HG02840 (cell line): ENCODE measurements at regions not wholly inside any gene's neighbourhood (a gene's known extent, or its start where the extent isn't known, plus 50 kb on each side); places are given as distances from the start of the nearest gene placed in this dataset.
"Not testable (repeated sequence)": the region's sequence is repeated elsewhere in the genome, so short reads cannot be mapped to it uniquely, and the experiment has no call there.

Experiments
- ATAC-seq: cut with Tn5 transposase; IDR thresholded peaks from one replicate; pipeline ENCODE4 v1.9.1; 2021; ENCODE audit warnings: mild to moderate bottlenecking, moderate library complexity, moderate number of reproducible peaks; ENCODE audit not compliant: unreplicated experiment, low FRiP score

GRCh38 chr4:11842620-11843263 is 414.0 kb upstream of the HS3ST1 start:
- ATAC-seq, result no peak

- no peak for ATAC-seq
Observed at GRCh38 chr4:11839889-11840288, 411.2 kb upstream of the HS3ST1 start.

- ATAC-seq, result no peak
Observed at GRCh38 chr4:11831739-11832138, 403.0 kb upstream of the HS3ST1 start.

GRCh38 chr4:11824566-11824965 is 395.9 kb upstream of the HS3ST1 start:
- ATAC-seq, result no peak

DNA sequence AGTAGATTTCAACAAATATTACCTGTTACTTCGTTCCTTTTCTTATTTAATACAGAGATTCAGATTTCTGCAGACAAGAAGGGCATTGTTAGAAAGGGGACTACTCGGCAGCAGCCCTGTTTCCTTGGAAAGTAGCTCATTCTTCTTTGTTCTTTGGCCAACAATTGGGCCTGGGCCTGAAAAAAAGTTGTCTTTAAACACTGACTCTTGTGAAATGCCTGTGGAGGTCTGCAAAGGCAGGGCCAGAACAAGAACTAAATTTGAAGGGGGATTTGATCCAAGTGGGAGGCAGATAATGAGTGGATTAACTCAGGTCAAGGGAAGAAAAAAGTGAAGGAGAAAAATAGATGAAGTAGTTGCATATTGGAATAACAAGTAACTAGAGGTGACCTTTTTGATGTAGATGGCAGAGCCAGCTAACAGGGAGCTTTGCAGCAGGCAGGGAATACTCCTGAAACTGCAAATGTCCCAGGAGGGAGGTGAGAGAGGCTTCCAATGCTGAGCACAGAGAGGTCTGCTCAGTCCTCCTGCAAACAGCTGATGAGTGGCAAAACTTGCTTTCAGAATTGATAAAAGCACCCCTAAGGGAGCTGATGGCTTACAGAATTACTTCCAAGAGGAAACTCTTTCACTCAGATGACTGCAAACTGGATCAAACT is 393.2 kb upstream of the HS3ST1 start:
- ATAC-seq, result no peak

DNA sequence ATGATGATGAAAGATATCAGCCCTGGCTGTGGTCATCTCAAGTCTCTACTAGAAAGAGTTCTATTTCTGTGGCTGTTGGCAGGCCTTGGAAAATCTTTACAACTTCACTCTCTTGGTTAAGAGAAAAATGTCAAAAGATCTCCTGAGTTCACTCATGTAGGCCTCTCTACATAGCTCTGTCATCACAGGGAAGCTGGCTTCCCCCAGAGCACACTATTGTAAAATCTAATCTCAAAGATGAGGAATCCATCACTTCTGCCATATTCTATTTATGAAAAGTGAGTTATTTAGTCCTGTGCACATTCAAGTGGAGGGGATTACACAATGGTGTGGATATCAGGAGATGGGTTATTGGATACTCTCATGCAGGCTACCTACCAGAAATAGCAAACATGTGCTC is 388.4 kb upstream of the HS3ST1 start:
- no peak for ATAC-seq

DNA sequence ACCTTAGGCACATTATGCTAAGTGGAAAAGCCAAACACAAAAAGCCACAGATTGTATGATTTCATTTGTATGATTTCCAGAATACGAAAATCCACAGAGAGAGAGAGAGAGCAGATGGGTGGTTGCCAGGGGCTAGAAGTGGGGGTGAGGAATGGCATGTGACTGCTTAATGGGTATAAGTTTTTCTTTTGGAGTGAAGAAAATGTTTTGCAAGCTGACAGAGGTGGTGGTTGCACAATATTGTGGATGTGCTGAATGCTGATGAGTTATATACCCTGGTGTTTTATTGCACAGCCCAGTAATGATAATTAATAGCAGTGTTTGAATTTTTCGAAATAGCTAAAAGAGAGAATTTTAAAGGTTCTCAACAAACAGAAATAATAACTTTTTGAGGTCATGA is 386.1 kb upstream of the HS3ST1 start:
- no peak for ATAC-seq

DNA sequence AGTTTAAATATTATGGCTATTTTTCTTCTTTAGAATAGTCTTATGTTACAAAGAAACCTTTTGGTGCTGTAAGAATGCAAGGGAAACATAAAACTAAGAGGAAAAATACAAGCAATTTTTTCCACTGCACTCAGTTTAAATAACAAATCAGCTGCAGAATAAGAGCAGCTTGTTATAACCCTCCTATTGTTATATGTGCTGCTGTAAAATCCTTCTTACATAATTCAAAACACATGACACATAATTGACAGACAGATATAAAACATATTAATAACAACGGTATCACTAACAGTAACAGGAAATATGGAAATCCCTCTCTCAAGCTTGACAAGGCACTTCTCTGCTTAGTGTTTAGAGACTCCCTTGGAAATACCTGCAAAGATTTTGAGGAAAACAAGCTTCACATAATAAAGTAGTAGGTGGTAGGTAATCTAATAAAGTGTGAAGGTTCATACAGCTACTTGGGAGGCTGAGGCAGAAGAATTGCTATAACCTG is 385.3 kb upstream of the HS3ST1 start:
- ATAC-seq, result no peak

- not testable (repeated sequence) for ATAC-seq
Observed at GRCh38 chr4:11811521-11811920, 382.8 kb upstream of the HS3ST1 start.

GRCh38 chr4:11805842-11806241 is 377.1 kb upstream of the HS3ST1 start:
- ATAC-seq, result no peak

DNA sequence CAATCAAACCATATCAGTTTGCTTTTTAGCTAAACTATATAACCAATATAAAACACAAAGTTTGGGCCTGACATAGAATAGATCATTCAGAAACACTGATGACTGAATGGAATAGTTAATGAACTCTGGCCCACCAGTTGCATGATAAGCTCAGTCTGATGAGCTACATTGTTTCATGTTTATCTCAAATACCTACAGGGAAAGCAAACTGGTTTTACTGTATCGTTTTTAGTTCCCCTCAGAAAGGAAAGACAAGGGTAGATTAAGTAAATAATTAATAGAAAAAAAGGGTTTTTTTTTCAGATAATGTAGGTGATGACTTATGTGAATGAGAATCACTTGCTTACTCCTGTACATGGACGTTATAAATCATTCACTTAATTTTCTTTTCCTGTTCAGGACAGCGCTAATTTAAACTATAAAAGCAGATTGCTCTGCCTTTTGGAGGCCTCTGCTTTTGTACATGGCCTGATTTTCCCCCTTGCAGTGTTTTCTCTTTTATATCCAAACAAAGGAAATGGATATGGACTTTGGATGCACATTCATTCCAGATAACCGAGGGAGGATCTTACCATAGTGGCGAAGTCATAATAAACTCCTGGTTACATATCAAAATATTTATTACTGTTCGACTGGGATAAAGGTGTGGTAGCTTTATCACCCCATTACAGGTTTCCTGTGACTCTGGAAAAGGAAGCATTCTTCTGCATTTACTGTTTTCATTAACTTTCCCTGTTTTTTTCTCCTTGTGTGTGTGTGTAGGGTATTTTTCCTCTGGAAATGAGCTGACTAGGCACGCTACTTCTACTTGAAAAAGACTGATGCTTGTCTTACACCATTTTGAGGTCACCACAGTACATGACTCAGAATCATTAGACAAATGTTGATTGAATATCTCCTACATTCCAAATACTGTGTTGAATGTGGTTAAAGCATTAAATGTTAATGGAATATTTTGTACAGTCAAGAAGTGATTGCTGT is 373.1 kb upstream of the HS3ST1 start:
- ATAC-seq, result no peak

GRCh38 chr4:11799196-11799595 is 370.5 kb upstream of the HS3ST1 start:
- no peak for ATAC-seq

- ATAC-seq, result no peak
Observed at GRCh38 chr4:11791797-11792196, 363.1 kb upstream of the HS3ST1 start.

GRCh38 chr4:11790230-11790629 is 361.5 kb upstream of the HS3ST1 start:
- no peak for ATAC-seq

- ATAC-seq, result no peak
Observed at GRCh38 chr4:11783588-11783987, 354.9 kb upstream of the HS3ST1 start.

DNA sequence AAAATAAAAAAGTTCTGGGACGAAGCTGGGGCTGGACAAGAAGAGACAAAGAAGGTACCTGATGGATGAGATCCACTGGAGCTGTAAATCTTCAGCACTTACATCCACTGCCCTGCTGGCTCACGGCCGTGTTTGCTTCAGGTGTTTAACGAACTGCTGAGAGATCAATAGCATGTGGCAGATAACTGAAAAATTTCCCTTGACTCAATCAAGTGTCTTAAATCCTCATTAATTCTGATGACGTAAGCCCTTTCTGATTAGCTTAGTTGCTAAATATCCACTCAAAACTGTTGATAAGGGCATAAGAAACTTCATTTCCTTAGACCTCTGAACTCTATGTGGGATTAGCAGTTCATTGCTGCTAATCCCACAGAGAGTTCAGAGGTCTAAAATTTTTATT is 354.2 kb upstream of the HS3ST1 start:
- no peak for ATAC-seq

DNA sequence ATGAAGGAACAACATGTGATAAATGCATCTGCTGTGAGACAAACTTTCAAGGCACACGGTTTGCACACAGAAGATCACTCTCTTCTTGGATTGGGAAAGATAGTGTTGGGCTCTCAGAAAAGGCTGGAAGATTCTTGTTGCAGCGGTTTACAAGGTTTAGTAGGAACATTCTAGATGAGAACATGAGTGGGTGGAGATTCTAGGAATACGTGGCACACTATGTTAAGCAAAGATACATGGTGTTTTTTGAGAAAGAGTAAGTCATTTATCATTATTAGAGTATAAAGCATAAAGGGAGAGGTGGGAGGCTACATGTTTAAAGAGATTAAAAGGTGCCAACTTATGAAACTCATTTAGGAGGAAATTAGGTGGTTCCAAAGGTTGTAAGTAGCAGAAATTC is 348.8 kb upstream of the HS3ST1 start:
- no peak for ATAC-seq

DNA sequence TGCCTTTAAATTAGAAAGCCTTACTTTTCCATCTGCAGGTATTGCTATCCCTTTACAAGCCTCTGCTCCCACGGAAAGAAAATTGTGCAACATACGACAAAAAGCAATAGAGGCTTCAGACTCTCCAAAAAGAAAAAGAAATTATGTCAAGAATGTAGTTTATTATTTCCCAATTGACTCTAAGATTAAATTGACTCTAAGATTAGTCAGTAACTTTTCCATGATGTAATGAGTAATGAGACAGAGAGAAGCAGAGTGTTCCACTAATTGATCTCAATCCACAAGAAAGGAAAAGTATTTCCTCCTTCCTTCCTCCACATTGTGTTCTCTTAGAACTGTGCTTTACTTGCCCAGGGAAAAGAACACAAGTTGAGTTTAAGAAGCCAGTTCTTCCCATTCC is 345.7 kb upstream of the HS3ST1 start:
- ATAC-seq, result no peak

DNA sequence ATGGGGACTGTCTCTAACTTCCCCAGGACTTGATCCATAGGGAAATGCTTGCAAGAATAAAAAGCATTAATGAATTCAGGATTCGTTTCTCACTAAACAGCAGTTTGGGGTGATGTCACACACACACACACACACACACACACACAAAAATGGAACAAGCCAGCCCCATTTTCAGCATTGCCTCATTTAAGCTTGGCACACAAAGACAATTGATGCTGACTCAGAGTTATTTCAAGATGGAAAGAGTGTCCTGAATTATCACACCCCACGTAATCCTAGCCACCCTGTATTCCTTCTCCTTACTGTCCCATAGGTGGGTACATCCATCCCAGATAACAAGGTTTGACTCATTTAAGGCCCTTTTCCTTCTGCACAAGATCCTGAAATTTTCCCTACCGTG is 345.1 kb upstream of the HS3ST1 start:
- ATAC-seq, result no peak

GRCh38 chr4:11769434-11769833 is 340.7 kb upstream of the HS3ST1 start:
- ATAC-seq, result no peak
